MCF 10A (cell line): ENCODE measurements at regions not wholly inside any gene's neighbourhood (a gene's known extent, or its start where the extent isn't known, plus 50 kb on each side); places are given as distances from the start of the nearest gene placed in this dataset.

Source experiments
- BruUV-seq: library from RNA; stranded (reverse); fragments of 400-500 nt; replicated peaks from 2 replicates; lab custom pipeline; 2021; lab: Mats Ljungman, UMichigan
- CTCF ChIA-PET: fragments of 300-600 bp; sonication (Branson Sonifier 250); formaldehyde crosslinking; extraction: SDS; loops from one replicate; lab custom pipeline; 2021; ENCODE audit warnings: antibody characterized with exemption, inconsistent platforms; lab: Yijun Ruan, JAX
- POLR2A ChIA-PET: fragments of 300-600, 350-650 bp; sonication (Branson Sonifier 250); formaldehyde crosslinking; extraction: SDS; loops from one replicate; lab custom pipeline; 2020; ENCODE audit warnings: antibody characterized with exemption, inconsistent platforms; lab: Yijun Ruan, JAX
- DNase-seq: peaks from one replicate; pipeline ENCODE4 v3.0.0-alpha.2; 2018; ENCODE audit not compliant: unreplicated experiment
- H3K27ac Mint-ChIP-seq: one replicate; pipeline ENCODE4 v1.8.0; 2022; ENCODE audit warnings: mild to moderate bottlenecking, low read depth, mixed read lengths; ENCODE audit not compliant: unreplicated experiment
- H3K27me3 Mint-ChIP-seq: one replicate; pipeline ENCODE4 v1.8.0; 2022; ENCODE audit warnings: mixed read lengths; ENCODE audit not compliant: insufficient read depth, unreplicated experiment
- H3K36me3 Mint-ChIP-seq: one replicate; pipeline ENCODE4 v1.8.0; 2022; ENCODE audit warnings: mild to moderate bottlenecking, moderate library complexity, mixed read lengths; ENCODE audit not compliant: insufficient read depth, unreplicated experiment
- H3K4me1 Mint-ChIP-seq: one replicate; pipeline ENCODE4 v1.8.0; 2022; ENCODE audit warnings: mixed read lengths; ENCODE audit not compliant: insufficient read depth, unreplicated experiment
- H3K4me3 Mint-ChIP-seq: one replicate; pipeline ENCODE4 v1.8.0; 2022; ENCODE audit warnings: mild to moderate bottlenecking, moderate library complexity, mixed read lengths; ENCODE audit not compliant: unreplicated experiment
- H3K9me3 Mint-ChIP-seq: one replicate; pipeline ENCODE4 v1.8.0; 2022; ENCODE audit warnings: mixed read lengths; ENCODE audit not compliant: unreplicated experiment
- CTCF ChIP-seq: fragments of 200-600 bp; IDR thresholded peaks from one replicate; pipeline ENCODE4 v1.8.0; 2022; ENCODE audit warnings: antibody characterized with exemption, mild to moderate bottlenecking; ENCODE audit not compliant: unreplicated experiment
- intact Hi-C: fragments of 100-400 bp; cut with micrococcal nuclease; formaldehyde crosslinking; loops from 2 replicates; pipeline ENCODE4 v1.14.1; 2022

- H3K4me3 Mint-ChIP-seq = no peak overlapping the region
- intact Hi-C loops = no loop called here
- no peak for DNase-seq
- no peaks in the 10 kb centered on the region for H3K9me3 Mint-ChIP-seq
- no peak for TF ChIP-seq CTCF
- no peaks in the 10 kb centered on the region for H3K4me1 Mint-ChIP-seq
- no peaks in the 10 kb centered on the region for H3K36me3 Mint-ChIP-seq
- no TSS peak for BruUV-seq
- POLR2A ChIA-PET = no interaction called here
- CTCF ChIA-PET = no interaction called here
- H3K27ac Mint-ChIP-seq = no peak overlapping the region
- peaks cover 15% of the 10 kb centered on the region for H3K27me3 Mint-ChIP-seq
Measured at GRCh38 chr3:94626573-94626972, 563.7 kb downstream of the NSUN3 start.

GRCh38 chr3:94627689-94628088 is 564.8 kb downstream of the NSUN3 start:
- POLR2A ChIA-PET = no interaction called here
- no peaks in the 10 kb centered on the region for H3K9me3 Mint-ChIP-seq
- H3K4me3 Mint-ChIP-seq = no peak overlapping the region
- intact Hi-C loops = no loop called here
- no peaks in the 10 kb centered on the region for H3K4me1 Mint-ChIP-seq
- H3K36me3 Mint-ChIP-seq = no peaks in the 10 kb centered on the region
- CTCF ChIA-PET = no interaction called here
- H3K27me3 Mint-ChIP-seq = peaks cover 15% of the 10 kb centered on the region
- TF ChIP-seq CTCF = no peak
- no TSS peak for BruUV-seq
- H3K27ac Mint-ChIP-seq = no peak overlapping the region
- DNase-seq = no peak

GRCh38 chr3:94643400-94643799 is 580.5 kb downstream of the NSUN3 start:
- intact Hi-C loops = no loop called here
- Mint-ChIP-seq H3K36me3 (no peaks in the 10 kb centered on the region), H3K27ac (no peak overlapping the region), H3K4me1 (no peaks in the 10 kb centered on the region), H3K27me3 (no peaks in the 10 kb centered on the region), H3K9me3 (peaks cover 2% of the 10 kb centered on the region), H3K4me3 (no peak overlapping the region)
- no peak for TF ChIP-seq CTCF
- DNase-seq = no peak
- CTCF ChIA-PET = interaction anchor here (0.7 to 1.4 kb wide), 2 partner anchors 11 to 126 kb away, joined by 3 to 4 read pairs; no protein-coding TSS in a partner anchor
- POLR2A ChIA-PET = no interaction called here
- no TSS peak for BruUV-seq

- H3K9me3 Mint-ChIP-seq = peaks cover 8% of the 10 kb centered on the region
- H3K36me3 Mint-ChIP-seq = no peaks in the 10 kb centered on the region
- no peaks in the 10 kb centered on the region for H3K27me3 Mint-ChIP-seq
- H3K4me3 Mint-ChIP-seq = no peak overlapping the region
- BruUV-seq = no TSS peak
- ChIA-PET POLR2A (no interaction called here), CTCF (no interaction called here)
- DNase-seq = no peak
- H3K27ac Mint-ChIP-seq = no peak overlapping the region
- no peaks in the 10 kb centered on the region for H3K4me1 Mint-ChIP-seq
- intact Hi-C loops = no loop called here
- TF ChIP-seq CTCF = no peak
Measured at GRCh38 chr3:94645790-94646189, 582.9 kb downstream of the NSUN3 start.
